ENCODE measurements at regions not wholly inside any gene's neighbourhood (a gene's known extent, or its start where the extent isn't known, plus 50 kb on each side); places are given as distances from the start of the nearest gene placed in this dataset.
"Not testable (repeated sequence)": the region's sequence is repeated elsewhere in the genome, so short reads cannot be mapped to it uniquely, and the experiment has no call there.

DNA sequence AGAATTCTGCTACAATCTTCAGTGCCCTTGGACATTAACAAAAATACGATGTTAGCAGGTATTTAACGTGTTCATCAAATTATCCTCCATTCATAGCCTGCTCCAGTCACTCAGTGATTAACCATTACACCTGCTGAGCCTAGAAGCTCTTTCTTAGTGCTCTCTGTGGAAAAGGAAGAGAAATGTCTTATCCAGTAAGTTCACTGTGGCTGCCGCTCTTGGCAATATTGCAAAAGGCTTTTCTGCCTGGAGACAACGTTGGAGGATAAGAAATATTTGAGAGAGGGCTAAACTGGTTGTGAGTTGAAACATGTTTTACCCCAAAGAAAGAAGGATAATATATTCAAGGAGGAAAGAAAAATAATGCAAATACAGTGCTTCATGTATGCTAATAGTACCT lies 217.4 kb upstream of the HSF2 start:
- Mint-ChIP-seq H3K4me3 (no peak overlapping the region), H3K27me3 (no peaks in the 10 kb centered on the region), H3K4me1 (no peaks in the 10 kb centered on the region), H3K27ac (no peak overlapping the region), H3K36me3 (no peaks in the 10 kb centered on the region), H3K9me3 (no peaks in the 10 kb centered on the region)
- H3K9me3 ChIP-seq (ENCODE audit: control insufficient read depth in 1 of 2, low read length in 2 of 2): no peaks in the 10 kb centered on the region
- no peak for DNase-seq
- CTCF ChIA-PET (ENCODE audit: partially characterized antibody): no interaction called here
- intact Hi-C loops (cut with micrococcal nuclease): no loop called here
- no peaks in the 10 kb centered on the region for H3K36me3 ChIP-seq (ENCODE audit: insufficient read depth, low read length)
- POLR2A ChIA-PET (ENCODE audit: partially characterized antibody): no interaction called here
- no peaks in the 10 kb centered on the region for H3K27me3 ChIP-seq (ENCODE audit: insufficient read depth, low read length)
- no peaks in the 10 kb centered on the region for H3K4me1 ChIP-seq (ENCODE audit: insufficient read depth, low read length)
- no peak overlapping the region for H3K4me3 ChIP-seq (ENCODE audit: low read length in 2 of 2)
- no peak overlapping the region for H3K27ac ChIP-seq (ENCODE audit: low read depth, low read length)

DNA sequence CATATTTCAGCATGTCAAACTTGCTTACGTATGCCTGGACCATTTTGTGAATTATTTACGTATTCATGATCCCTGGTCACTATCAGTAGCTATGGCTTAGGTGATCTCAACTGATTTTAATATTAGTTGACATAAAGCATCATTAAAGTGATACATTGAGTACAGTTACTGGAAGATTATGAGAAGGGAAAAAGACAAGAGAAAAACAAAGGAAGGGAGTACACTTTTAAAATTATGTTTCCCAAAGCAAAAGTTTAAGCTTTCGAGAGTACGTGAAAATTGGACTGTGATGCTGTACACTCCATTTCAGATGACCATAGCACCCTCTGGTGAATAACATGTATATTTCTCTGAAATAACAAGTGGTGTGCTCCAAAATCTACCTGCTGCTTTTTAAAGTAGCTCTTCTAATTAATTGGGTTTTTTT lies 215.0 kb upstream of the HSF2 start:
- Histone ChIP-seq H3K9me3 (ENCODE audit: control insufficient read depth in 1 of 2, low read length in 2 of 2) (no peaks in the 10 kb centered on the region), H3K4me1 (ENCODE audit: insufficient read depth, low read length) (no peaks in the 10 kb centered on the region), H3K4me3 (ENCODE audit: low read length in 2 of 2) (no peak overlapping the region), H3K27ac (ENCODE audit: low read depth, low read length) (no peak overlapping the region), H3K27me3 (ENCODE audit: insufficient read depth, low read length) (no peaks in the 10 kb centered on the region), H3K36me3 (ENCODE audit: insufficient read depth, low read length) (no peaks in the 10 kb centered on the region)
- H3K9me3 Mint-ChIP-seq: no peaks in the 10 kb centered on the region
- CTCF ChIA-PET (ENCODE audit: partially characterized antibody): no interaction called here
- no peak overlapping the region for H3K4me3 Mint-ChIP-seq
- no peak overlapping the region for H3K27ac Mint-ChIP-seq
- H3K36me3 Mint-ChIP-seq: no peaks in the 10 kb centered on the region
- no peaks in the 10 kb centered on the region for H3K27me3 Mint-ChIP-seq
- intact Hi-C loops (cut with micrococcal nuclease): no loop called here
- no peaks in the 10 kb centered on the region for H3K4me1 Mint-ChIP-seq
- POLR2A ChIA-PET (ENCODE audit: partially characterized antibody): no interaction called here
- no peak for DNase-seq

DNA sequence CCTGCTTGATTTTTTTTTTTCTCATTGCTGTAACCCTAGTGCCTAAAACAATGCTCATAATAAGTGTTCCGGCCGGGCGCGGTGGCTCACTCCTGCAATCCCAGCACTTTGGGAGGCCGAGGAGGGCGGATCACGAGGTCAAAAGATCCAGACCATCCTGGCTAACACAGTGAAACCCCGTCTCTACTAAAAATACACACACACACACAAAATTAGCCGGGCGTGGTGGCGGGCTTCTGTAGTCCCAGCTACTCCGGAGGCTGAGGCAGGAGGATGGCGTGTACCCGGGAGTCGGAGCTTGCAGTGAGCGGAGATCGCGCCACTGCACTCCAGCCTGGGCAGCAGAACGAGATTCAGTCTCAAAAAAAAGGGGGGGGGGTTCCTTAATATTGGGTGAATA lies 214.0 kb upstream of the HSF2 start:
- H3K27me3 Mint-ChIP-seq; H3K4me1 ChIP-seq (ENCODE audit: insufficient read depth, low read length); H3K9me3 Mint-ChIP-seq; H3K4me1 Mint-ChIP-seq; DNase-seq; H3K4me3 ChIP-seq (ENCODE audit: low read length in 2 of 2); intact Hi-C loops (cut with micrococcal nuclease); H3K4me3 Mint-ChIP-seq; POLR2A ChIA-PET (ENCODE audit: partially characterized antibody); H3K9me3 ChIP-seq (ENCODE audit: control insufficient read depth in 1 of 2, low read length in 2 of 2); H3K27me3 ChIP-seq (ENCODE audit: insufficient read depth, low read length); H3K36me3 ChIP-seq (ENCODE audit: insufficient read depth, low read length); H3K27ac Mint-ChIP-seq; CTCF ChIA-PET (ENCODE audit: partially characterized antibody); H3K36me3 Mint-ChIP-seq; H3K27ac ChIP-seq (ENCODE audit: low read depth, low read length): not testable (repeated sequence)

DNA sequence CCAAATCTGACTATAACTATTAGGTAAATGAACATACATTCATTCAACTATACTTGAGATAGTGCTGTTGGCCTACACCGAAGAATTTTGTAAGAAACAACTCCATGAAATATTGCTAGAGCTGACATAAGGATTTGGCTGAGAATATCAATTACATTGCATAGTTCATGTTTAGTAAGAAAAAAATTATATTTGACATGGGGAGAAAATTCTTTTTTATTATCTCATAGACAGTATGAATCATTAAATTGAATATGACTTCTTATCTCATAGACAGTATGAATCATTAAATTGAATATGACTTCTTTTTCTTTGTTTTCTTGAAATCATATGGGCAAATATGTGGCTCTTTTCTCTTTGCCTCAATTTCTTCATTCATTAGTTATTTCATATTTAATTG lies 212.3 kb upstream of the HSF2 start:
- Histone ChIP-seq H3K9me3 (ENCODE audit: control insufficient read depth in 1 of 2, low read length in 2 of 2) (no peaks in the 10 kb centered on the region), H3K4me1 (ENCODE audit: insufficient read depth, low read length) (no peaks in the 10 kb centered on the region), H3K36me3 (ENCODE audit: insufficient read depth, low read length) (no peaks in the 10 kb centered on the region), H3K4me3 (ENCODE audit: low read length in 2 of 2) (no peak overlapping the region), H3K27me3 (ENCODE audit: insufficient read depth, low read length) (no peaks in the 10 kb centered on the region), H3K27ac (ENCODE audit: low read depth, low read length) (no peak overlapping the region)
- ChIA-PET POLR2A (ENCODE audit: partially characterized antibody) (no interaction called here), CTCF (ENCODE audit: partially characterized antibody) (no interaction called here)
- Mint-ChIP-seq H3K9me3 (no peaks in the 10 kb centered on the region), H3K4me1 (no peaks in the 10 kb centered on the region), H3K4me3 (no peak overlapping the region), H3K27me3 (no peaks in the 10 kb centered on the region), H3K27ac (no peak overlapping the region), H3K36me3 (no peaks in the 10 kb centered on the region)
- no peak for DNase-seq
- intact Hi-C loops (cut with micrococcal nuclease): no loop called here

DNA sequence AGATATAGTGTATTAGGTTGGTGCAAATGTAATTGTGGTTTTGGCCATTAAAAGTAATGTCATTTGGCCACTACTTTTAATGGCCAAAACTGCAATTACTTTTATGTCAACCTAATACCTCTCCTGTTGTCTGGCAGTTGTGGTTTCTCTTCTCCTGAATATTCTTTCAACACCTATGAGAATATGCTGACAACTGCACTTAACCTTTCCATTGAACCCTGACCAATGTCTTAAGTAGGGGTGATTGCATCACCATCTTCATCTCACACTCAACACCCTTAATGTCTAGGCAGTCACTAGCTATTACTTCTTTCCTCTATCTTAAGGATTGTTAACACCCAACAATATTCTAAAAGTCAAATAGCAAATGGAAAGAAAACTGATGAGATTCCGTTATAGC lies 200.5 kb upstream of the HSF2 start:
- POLR2A ChIA-PET (ENCODE audit: partially characterized antibody): no interaction called here

DNA sequence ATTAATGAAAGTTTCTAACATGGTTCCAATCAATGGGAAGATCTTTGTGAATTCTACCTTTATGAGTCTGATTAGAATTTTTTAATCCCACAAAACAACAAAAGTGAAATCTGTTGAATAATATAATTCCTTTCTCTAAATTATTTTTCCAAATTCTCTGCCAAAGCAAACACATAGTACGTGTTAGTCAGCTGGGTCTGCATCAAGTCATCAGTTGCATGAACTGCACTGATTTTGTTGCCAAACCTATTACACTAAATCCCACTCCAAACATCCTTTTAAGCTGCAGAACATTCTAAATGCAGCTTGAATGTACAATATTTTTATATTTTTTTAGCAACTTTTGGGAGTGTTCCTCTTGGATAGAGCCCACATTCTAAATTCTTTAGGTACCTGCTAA lies 199.0 kb upstream of the HSF2 start:
- no peak overlapping the region for H3K27ac ChIP-seq (ENCODE audit: low read depth, low read length)
- H3K27me3 ChIP-seq (ENCODE audit: insufficient read depth, low read length): no peaks in the 10 kb centered on the region
- no peak overlapping the region for H3K4me3 Mint-ChIP-seq
- intact Hi-C loops (cut with micrococcal nuclease): no loop called here
- ChIA-PET POLR2A (ENCODE audit: partially characterized antibody) (no interaction called here), CTCF (ENCODE audit: partially characterized antibody) (no interaction called here)
- DNase-seq: no peak
- H3K36me3 ChIP-seq (ENCODE audit: insufficient read depth, low read length): no peaks in the 10 kb centered on the region
- H3K27me3 Mint-ChIP-seq: no peaks in the 10 kb centered on the region
- H3K4me3 ChIP-seq (ENCODE audit: low read length in 2 of 2): no peak overlapping the region
- H3K9me3 ChIP-seq (ENCODE audit: control insufficient read depth in 1 of 2, low read length in 2 of 2): peaks cover 0 to 3% of the 10 kb centered on the region in 2 donors
- H3K27ac Mint-ChIP-seq: no peak overlapping the region
- H3K36me3 Mint-ChIP-seq: no peaks in the 10 kb centered on the region
- no peaks in the 10 kb centered on the region for H3K4me1 Mint-ChIP-seq
- H3K4me1 ChIP-seq (ENCODE audit: insufficient read depth, low read length): no peaks in the 10 kb centered on the region
- H3K9me3 Mint-ChIP-seq: peaks cover 0 to 11% (median 3%) of the 10 kb centered on the region in 8 donors

More for the DNA sequence above, 200.5 kb upstream of the HSF2 start:
- Histone ChIP-seq H3K27ac (ENCODE audit: low read depth, low read length) (no peak overlapping the region), H3K36me3 (ENCODE audit: insufficient read depth, low read length) (no peaks in the 10 kb centered on the region), H3K9me3 (ENCODE audit: control insufficient read depth in 1 of 2, low read length in 2 of 2) (no peaks in the 10 kb centered on the region), H3K4me3 (ENCODE audit: low read length in 2 of 2) (no peak overlapping the region), H3K4me1 (ENCODE audit: insufficient read depth, low read length) (no peaks in the 10 kb centered on the region), H3K27me3 (ENCODE audit: insufficient read depth, low read length) (no peaks in the 10 kb centered on the region)
- H3K4me3 Mint-ChIP-seq: no peak overlapping the region
- H3K4me1 Mint-ChIP-seq: no peaks in the 10 kb centered on the region
- no peaks in the 10 kb centered on the region for H3K27me3 Mint-ChIP-seq
- peaks cover 0 to 6% (median 0%) of the 10 kb centered on the region in 8 donors for H3K9me3 Mint-ChIP-seq
- no peak overlapping the region for H3K27ac Mint-ChIP-seq
- H3K36me3 Mint-ChIP-seq: no peaks in the 10 kb centered on the region
- intact Hi-C loops (cut with micrococcal nuclease): no loop called here
- CTCF ChIA-PET (ENCODE audit: partially characterized antibody): interaction anchor here (1.1 kb wide), 1 partner anchor 9 kb away, joined by 3 read pairs; no protein-coding TSS in a partner anchor
- no peak for DNase-seq

DNA sequence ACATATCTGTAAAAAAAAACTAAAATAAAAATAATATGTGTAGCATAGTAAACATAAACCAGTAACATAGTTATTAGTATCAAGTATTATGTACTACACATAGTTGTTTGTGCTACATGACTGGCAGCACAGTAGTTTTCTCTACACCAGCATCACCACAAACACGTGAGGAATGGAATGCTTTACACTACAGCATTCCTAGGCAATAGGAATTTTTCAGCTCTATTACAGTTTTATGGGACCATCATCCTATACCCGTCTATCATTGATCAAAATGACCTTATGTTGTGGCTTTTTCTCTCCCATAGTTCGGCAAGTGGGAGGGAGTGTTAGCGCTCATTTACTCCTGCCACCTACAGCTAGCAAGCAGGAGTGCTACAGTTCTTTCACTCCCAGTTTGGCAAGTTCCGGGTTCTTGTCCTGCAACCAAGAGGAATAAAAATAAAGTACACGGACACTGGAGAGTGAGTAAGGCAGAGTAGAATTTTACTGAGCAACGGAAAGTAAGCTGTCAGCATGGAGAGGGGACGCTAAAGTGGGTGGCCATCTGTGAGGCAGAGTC lies 196.8 kb upstream of the HSF2 start:
- Mint-ChIP-seq H3K36me3 (no peaks in the 10 kb centered on the region), H3K27me3 (no peaks in the 10 kb centered on the region), H3K4me1 (no peaks in the 10 kb centered on the region), H3K4me3 (no peak overlapping the region), H3K9me3 (peaks cover 0 to 11% (median 3%) of the 10 kb centered on the region in 8 donors), H3K27ac (no peak overlapping the region)
- intact Hi-C loops (cut with micrococcal nuclease): no loop called here
- no peak for DNase-seq
- Histone ChIP-seq H3K27ac (ENCODE audit: low read depth, low read length) (no peak overlapping the region), H3K36me3 (ENCODE audit: insufficient read depth, low read length) (no peaks in the 10 kb centered on the region), H3K27me3 (ENCODE audit: insufficient read depth, low read length) (no peaks in the 10 kb centered on the region), H3K4me3 (ENCODE audit: low read length in 2 of 2) (no peak overlapping the region), H3K9me3 (ENCODE audit: control insufficient read depth in 1 of 2, low read length in 2 of 2) (peaks cover 0 to 3% of the 10 kb centered on the region in 2 donors), H3K4me1 (ENCODE audit: insufficient read depth, low read length) (no peaks in the 10 kb centered on the region)
- POLR2A ChIA-PET (ENCODE audit: partially characterized antibody): no interaction called here
- CTCF ChIA-PET (ENCODE audit: partially characterized antibody): no interaction called here

DNA sequence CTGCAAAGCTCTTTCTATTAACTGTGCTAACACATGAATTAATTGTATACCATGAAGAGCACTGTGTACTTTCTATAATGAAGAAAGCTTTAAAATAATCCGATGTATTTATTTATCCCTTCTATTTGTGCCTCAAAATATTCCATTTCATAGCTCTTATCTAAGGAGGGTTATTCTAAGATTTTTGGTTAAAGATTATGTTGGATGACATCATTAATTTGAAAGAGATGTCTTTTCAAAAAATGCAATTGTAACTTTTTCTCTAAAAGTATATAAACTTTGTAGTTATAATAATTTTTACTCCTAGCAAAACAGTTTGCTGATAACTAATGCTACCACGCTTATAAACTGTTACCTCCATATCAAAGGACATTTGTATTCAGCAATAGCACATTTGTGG lies 192.4 kb upstream of the HSF2 start:
- Mint-ChIP-seq H3K27ac (no peak overlapping the region), H3K36me3 (no peaks in the 10 kb centered on the region), H3K4me1 (no peaks in the 10 kb centered on the region), H3K4me3 (no peak overlapping the region), H3K27me3 (no peaks in the 10 kb centered on the region), H3K9me3 (peaks cover 0 to 9% (median 3%) of the 10 kb centered on the region in 8 donors)
- H3K27ac ChIP-seq (ENCODE audit: low read depth, low read length): no peak overlapping the region
- H3K27me3 ChIP-seq (ENCODE audit: insufficient read depth, low read length): no peaks in the 10 kb centered on the region
- no peaks in the 10 kb centered on the region for H3K4me1 ChIP-seq (ENCODE audit: insufficient read depth, low read length)
- H3K4me3 ChIP-seq (ENCODE audit: low read length in 2 of 2): no peak overlapping the region
- intact Hi-C loops (cut with micrococcal nuclease): no loop called here
- H3K36me3 ChIP-seq (ENCODE audit: insufficient read depth, low read length): no peaks in the 10 kb centered on the region
- CTCF ChIA-PET (ENCODE audit: partially characterized antibody): no interaction called here
- DNase-seq: no peak
- peaks cover 0 to 3% of the 10 kb centered on the region in 2 donors for H3K9me3 ChIP-seq (ENCODE audit: control insufficient read depth in 1 of 2, low read length in 2 of 2)
- POLR2A ChIA-PET (ENCODE audit: partially characterized antibody): no interaction called here
